ENCODE measurements at regions not wholly inside any gene's neighbourhood (a gene's known extent, or its start where the extent isn't known, plus 50 kb on each side); places are given as distances from the start of the nearest gene placed in this dataset.

DNA sequence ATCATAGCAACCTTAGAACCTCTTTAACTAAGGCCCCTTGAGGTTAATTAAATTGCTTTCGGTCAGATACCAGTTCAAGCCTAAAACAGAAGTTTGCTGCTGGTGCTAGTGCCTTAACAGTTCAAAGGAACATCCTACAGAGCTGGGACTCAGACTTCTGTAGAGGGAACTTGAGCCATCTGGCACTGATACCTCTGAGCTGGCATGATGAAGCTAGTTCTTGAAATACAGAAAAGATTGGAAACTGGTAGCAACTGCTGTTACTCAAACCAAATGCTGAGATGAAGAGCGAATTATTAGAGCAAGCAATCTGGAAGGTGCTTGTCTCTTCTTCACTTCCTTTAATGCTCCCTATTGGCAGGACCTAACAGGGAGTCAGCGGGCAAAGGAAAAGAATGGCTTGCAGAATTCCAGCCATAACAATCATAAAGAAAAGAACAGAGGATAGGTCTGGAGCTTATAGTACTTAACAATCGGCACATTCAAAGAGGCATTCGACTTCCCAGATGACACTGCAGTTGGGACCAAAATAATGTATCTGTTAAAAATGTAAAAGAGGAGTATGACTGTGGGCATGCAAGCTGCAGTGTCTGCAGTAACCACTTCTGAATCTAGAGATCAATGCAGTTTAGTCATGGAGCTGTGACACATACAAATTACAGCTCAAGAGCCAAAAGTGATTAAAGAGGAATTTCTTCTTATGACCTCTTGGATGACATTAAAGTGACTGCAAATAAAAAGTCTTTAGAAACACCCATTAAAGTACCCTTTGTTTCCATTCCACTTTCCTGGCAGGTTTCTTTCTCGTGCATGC is 298.9 kb downstream of the PDGFC start:
- no peak overlapping the region for H3K4me3 ChIP-seq (ENCODE audit: low read depth, low read length)
- TF ChIP-seq, protein P1, sequence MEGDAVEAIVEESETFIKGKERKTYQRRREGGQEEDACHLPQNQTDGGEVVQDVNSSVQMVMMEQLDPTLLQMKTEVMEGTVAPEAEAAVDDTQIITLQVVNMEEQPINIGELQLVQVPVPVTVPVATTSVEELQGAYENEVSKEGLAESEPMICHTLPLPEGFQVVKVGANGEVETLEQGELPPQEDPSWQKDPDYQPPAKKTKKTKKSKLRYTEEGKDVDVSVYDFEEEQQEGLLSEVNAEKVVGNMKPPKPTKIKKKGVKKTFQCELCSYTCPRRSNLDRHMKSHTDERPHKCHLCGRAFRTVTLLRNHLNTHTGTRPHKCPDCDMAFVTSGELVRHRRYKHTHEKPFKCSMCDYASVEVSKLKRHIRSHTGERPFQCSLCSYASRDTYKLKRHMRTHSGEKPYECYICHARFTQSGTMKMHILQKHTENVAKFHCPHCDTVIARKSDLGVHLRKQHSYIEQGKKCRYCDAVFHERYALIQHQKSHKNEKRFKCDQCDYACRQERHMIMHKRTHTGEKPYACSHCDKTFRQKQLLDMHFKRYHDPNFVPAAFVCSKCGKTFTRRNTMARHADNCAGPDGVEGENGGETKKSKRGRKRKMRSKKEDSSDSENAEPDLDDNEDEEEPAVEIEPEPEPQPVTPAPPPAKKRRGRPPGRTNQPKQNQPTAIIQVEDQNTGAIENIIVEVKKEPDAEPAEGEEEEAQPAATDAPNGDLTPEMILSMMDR (IDR thresholded peaks at IDR 0.05; ENCODE audit: insufficient read depth, low read length): no peak
- DNase-seq (ENCODE audit: low read depth): peak; percentile 46

DNA sequence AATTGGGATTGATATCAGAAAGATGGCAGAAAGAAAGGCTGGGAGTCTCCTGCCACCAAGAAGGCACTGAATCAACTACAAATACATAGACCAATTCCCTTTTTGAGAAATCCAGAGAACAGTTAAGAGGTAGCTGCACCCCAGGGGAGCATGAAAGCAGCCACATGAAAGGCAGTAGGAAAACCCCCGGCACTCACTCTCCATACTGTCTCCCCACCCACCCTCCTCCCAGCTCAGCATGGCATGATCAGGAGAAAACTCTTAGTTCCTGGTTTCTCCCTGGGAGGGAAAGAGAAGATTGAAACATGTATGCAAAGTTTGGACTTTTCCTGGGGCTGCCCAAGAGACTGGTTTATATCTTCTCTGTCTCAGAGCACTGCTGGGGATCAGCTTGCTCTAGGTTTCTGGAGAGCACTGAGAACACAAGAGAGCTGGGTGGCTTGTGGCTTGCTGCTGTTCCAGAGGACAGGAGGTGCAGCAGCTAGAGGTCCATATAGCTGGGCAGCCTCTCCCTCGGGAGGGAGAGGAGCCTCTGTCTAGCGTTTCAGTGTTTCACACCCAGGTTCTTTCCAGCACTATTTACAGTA is 305.7 kb downstream of the PDGFC start:
- DNase-seq (ENCODE audit: low read depth): no peak
- no peak overlapping the region for H3K4me3 ChIP-seq (ENCODE audit: low read depth, low read length)
- TF ChIP-seq, protein P1 (IDR thresholded peaks at IDR 0.05; ENCODE audit: insufficient read depth, low read length): no peak

DNA sequence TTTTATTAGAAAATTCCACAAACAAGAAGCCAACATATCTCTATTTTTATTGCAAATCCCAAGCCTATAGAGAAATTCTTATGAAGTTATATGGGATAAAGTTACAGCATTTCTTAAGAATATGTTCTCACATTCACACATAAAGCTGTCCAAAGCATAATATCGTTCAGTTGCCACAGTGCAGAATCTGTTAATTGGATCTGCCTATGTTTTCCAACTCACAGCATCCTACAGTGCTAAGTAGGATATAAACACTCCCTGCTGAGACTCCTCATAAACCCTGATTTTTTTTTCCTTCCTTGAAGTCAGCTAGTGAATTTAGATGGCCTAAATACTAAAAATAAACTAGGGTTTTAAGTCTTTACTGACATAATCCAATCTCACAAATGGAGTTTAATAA is 307.9 kb downstream of the PDGFC start:
- no peak for DNase-seq (ENCODE audit: low read depth)
- TF ChIP-seq, protein P1 (IDR thresholded peaks at IDR 0.05; ENCODE audit: insufficient read depth, low read length): no peak
- no peak overlapping the region for H3K4me3 ChIP-seq (ENCODE audit: low read depth, low read length)

DNA sequence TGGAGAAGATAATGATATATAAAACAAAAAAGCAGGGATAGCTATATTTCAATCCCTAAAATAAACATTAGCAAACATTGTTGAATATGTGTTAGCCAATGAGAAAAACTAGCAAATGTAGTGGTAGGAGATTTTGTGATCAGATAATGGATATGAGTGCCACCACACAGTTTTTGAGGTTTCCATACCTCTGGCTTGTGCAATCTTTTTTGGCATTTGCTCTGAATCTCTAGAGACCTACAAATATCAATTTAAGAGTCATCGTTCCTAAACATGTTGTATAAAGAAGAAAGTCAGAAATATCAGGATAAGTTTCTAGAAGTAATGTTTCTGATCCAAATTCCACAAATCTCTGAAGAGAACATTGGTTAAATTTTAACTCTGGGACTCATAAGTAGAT is 308.7 kb downstream of the PDGFC start:
- no peak overlapping the region for H3K4me3 ChIP-seq (ENCODE audit: low read depth, low read length)
- no peak for DNase-seq (ENCODE audit: low read depth)
- TF ChIP-seq, protein P1 (IDR thresholded peaks at IDR 0.05; ENCODE audit: insufficient read depth, low read length): no peak

DNA sequence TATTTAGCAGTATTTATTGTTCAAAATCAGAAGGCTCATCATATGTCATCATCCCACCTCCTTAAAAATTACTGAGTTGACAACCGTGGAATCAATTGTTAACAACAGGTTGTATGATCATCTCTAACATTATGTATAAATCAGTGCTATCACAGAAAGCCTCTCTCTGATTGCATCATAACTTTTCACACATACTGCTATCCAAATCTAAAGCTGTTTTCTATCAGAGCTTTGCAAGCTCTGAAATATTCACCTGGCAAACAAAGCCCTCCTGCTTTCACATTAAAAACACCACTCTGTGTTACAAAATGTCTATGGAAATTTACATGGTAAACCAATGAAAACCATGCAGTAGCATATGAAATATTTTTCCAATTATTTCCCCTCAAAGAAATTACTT is 310.0 kb downstream of the PDGFC start:
- no peak overlapping the region for H3K4me3 ChIP-seq (ENCODE audit: low read depth, low read length)
- DNase-seq (ENCODE audit: low read depth): no peak
- TF ChIP-seq, protein P1 (IDR thresholded peaks at IDR 0.05; ENCODE audit: insufficient read depth, low read length): no peak

DNA sequence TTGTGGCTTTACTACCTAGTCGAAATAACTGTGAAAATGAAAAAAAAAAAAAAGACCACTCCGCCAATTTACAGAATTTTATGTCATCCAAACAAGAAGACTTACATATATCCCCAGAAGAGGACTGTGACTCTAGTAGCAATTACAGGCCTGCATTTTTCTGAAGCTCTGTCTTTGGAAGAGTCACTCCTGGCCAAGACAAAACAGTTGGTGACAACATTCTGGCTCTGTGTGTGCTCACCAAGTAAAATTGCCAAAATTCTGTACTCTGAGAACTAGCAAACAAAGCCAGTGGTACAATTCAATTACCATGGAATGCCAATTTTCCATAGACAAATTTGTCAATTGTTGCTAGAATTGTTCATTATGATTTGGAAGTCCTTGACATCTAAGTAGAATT is 311.1 kb downstream of the PDGFC start:
- no peak for DNase-seq (ENCODE audit: low read depth)

More for the DNA sequence above, 311.1 kb downstream of the PDGFC start:
- H3K4me3 ChIP-seq (ENCODE audit: low read depth, low read length): no peak overlapping the region
- TF ChIP-seq, protein P1 (IDR thresholded peaks at IDR 0.05; ENCODE audit: insufficient read depth, low read length): no peak
